Spinal cord (tissue), 9 donors: ENCODE measurements at regions not wholly inside any gene's neighbourhood (a gene's known extent, or its start where the extent isn't known, plus 50 kb on each side); places are given as distances from the start of the nearest gene placed in this dataset.

ENCODE experiments used
- DNase-seq, 6 donors: peaks; one replicate each; pipeline versions ENCODE4 v3.0.0 to v3.0.0-alpha.2; 2013 to 2015; ENCODE audit warnings: low spot score in 6 of 6, low read depth in 4 of 6
- H3K27ac ChIP-seq: one replicate; pipeline ENCODE4 v1.5.1; 2013; ENCODE audit warnings: low read depth, low read length, control low read depth
- H3K27me3 ChIP-seq: one replicate; pipeline ENCODE4 v1.6.1; 2013; ENCODE audit warnings: low read length; ENCODE audit not compliant: control insufficient read depth, insufficient read depth
- H3K36me3 ChIP-seq: one replicate; pipeline ENCODE4 v1.6.1; 2013; ENCODE audit warnings: low read length; ENCODE audit not compliant: control insufficient read depth, insufficient read depth
- H3K4me1 ChIP-seq: one replicate; pipeline ENCODE4 v1.6.1; 2013; ENCODE audit warnings: low read length; ENCODE audit not compliant: control insufficient read depth, insufficient read depth
- H3K4me3 ChIP-seq: one replicate; pipeline ENCODE4 v1.5.1; 2013; ENCODE audit warnings: low read depth, low read length, control low read depth
- H3K9me3 ChIP-seq: one replicate; pipeline ENCODE4 v1.6.1; 2013; ENCODE audit warnings: low read length; ENCODE audit not compliant: control insufficient read depth, insufficient read depth
- WGBS: methylation state at CpG from one replicate; pipeline ENCODE4 v1.1.5; 2013; ENCODE audit warnings: missing lambda C conversion rate; ENCODE audit not compliant: insufficient coverage; 5-methylcytosine and 5-hydroxymethylcytosine counted together
- donor health status: healthy.

DNA sequence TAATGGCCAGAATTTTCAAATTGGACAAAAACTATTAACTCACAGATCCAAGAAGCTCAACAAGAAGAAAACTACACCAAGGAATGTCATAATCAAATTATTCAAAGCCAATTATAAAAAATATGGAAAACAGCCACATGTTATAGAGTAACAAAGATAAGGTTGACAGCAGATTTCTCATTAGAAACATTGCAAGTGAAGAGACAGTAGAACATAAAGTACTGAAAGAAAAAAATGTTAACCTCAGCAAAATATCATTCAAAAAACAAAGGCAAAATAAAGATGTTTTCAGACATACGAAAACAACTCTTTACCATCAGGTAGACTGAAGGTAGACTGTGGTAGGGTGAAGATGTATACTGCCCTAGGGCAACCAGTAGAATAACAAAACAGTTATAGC lies 83.4 kb downstream of the KCNRG start:
- no peak for DNase-seq
- H3K4me1 ChIP-seq: no peaks in the 10 kb centered on the region
- no peak overlapping the region for H3K4me3 ChIP-seq
- no peak overlapping the region for H3K27ac ChIP-seq
- no peaks in the 10 kb centered on the region for H3K27me3 ChIP-seq
- peaks cover 3% of the 10 kb centered on the region for H3K9me3 ChIP-seq
- WGBS: no CpG with 5 or more reads among the region's 1 CpG
- H3K36me3 ChIP-seq: no peaks in the 10 kb centered on the region

DNA sequence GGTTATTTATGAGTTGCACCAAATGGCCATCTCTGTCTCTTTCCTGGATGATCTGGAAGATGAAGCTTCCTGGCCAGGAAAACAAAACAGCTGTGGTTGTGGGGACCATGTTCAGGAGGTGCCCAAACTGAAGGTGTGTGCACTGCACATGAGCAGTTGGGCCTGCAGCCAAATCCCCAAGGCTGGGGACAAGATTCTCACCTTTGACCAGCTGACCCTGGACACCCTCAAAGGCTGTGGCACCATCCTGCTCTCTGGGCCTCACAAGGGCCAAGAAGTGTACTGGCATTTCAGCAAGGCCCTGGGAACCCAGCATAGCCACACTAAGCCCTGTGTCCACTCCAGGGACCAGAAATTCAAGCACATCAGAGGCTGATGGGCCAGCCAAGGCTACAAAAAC lies 84.2 kb downstream of the KCNRG start:
- H3K9me3 ChIP-seq: peaks cover 3% of the 10 kb centered on the region
- H3K36me3 ChIP-seq: no peaks in the 10 kb centered on the region
- H3K27ac ChIP-seq: no peak overlapping the region
- H3K4me3 ChIP-seq: no peak overlapping the region
- DNase-seq: no peak
- no peaks in the 10 kb centered on the region for H3K27me3 ChIP-seq
- no peaks in the 10 kb centered on the region for H3K4me1 ChIP-seq

DNA sequence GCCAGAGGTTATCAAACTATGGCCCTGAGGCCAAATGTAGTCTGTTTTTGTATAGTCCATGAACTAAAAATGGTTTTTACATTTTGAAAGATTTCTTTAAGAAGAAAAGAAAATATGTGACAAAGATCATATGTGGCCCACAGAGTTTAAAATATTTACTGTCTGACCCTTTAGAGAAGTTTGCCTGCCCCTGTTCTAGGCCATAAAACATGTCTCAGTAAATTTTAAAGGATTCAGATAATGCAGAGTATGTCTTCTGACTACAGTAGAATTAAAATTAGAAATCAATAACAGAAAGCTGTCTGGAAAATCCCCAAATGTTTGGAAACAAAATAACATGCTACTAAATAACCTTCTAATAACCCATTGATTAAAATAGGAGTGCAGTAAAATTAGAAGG lies 86.3 kb downstream of the KCNRG start:
- Histone ChIP-seq H3K36me3 (no peaks in the 10 kb centered on the region), H3K9me3 (peaks cover 3% of the 10 kb centered on the region), H3K27me3 (no peaks in the 10 kb centered on the region), H3K4me1 (no peaks in the 10 kb centered on the region), H3K4me3 (no peak overlapping the region), H3K27ac (no peak overlapping the region)
- DNase-seq: no peak

DNA sequence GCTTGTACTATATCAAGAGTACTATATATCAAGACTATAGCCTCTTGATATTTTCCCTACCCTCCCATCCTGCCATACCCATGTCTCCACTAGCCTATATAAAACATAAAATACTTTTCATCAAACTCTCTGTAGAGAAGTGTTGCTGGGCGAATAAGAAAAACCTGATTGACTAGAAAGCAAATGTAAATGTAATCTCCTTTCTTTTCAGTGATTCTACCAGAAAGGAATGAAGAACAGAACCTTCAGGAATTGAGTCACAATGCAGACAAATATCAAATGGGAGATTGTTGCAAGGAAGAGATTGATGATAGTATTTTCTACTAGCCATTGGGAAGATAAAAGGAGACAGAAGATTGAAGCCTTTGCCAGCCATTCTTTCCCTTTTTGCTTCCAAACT lies 89.2 kb downstream of the KCNRG start:
- no peak overlapping the region for H3K4me3 ChIP-seq
- H3K4me1 ChIP-seq: no peaks in the 10 kb centered on the region
- no peaks in the 10 kb centered on the region for H3K36me3 ChIP-seq
- H3K27ac ChIP-seq: no peak overlapping the region
- no peaks in the 10 kb centered on the region for H3K27me3 ChIP-seq
- no peaks in the 10 kb centered on the region for H3K9me3 ChIP-seq
- no CpG with 5 or more reads among the region's 1 CpG for WGBS
- DNase-seq: no peak

DNA sequence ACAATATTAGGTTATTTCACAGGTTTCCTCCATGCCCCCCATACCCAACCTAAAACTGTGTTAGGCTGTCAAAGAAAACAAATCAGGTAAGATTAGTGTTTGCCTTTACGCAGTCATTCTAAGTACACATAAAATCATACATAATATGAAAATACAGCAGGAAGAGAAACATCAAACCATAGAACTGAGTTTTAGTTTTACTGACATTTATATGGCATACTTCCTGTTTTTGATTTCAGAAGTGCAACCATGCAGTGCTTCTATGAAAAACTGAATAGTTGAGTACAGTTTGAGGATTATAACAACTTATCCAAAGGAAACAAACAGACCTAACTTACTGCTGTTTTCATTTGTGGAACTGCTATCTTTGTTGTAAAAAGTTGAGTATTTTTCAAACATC lies 91.3 kb downstream of the KCNRG start:
- Histone ChIP-seq H3K36me3 (no peaks in the 10 kb centered on the region), H3K4me3 (no peak overlapping the region), H3K27ac (no peak overlapping the region), H3K4me1 (no peaks in the 10 kb centered on the region), H3K9me3 (no peaks in the 10 kb centered on the region), H3K27me3 (no peaks in the 10 kb centered on the region)
- no CpG with 5 or more reads among the region's 1 CpG for WGBS
- no peak for DNase-seq

DNA sequence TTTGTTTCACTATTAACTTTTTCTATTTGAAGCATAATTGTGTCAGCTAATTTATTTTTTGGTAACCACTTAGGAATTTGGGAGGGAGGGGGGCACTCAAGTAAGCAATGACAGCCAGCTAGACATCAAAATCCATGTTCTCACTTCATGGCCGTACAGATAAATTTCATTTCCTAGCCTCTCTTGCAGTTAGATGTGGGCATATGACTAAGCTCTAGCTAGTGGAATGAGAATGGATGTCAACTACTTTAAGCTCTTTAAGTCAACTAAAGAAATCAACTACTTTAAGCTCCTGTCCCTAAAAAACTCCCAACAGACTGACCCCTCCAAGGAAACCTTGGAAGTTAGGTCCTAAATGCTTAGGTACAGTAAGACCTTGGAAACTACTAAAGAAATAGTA lies 92.0 kb downstream of the KCNRG start:
- no peaks in the 10 kb centered on the region for H3K9me3 ChIP-seq
- no CpG with 5 or more reads among the region's 1 CpG for WGBS
- H3K36me3 ChIP-seq: no peaks in the 10 kb centered on the region
- H3K27ac ChIP-seq: no peak overlapping the region
- DNase-seq: no peak
- H3K4me3 ChIP-seq: no peak overlapping the region
- H3K4me1 ChIP-seq: no peaks in the 10 kb centered on the region
- no peaks in the 10 kb centered on the region for H3K27me3 ChIP-seq

DNA sequence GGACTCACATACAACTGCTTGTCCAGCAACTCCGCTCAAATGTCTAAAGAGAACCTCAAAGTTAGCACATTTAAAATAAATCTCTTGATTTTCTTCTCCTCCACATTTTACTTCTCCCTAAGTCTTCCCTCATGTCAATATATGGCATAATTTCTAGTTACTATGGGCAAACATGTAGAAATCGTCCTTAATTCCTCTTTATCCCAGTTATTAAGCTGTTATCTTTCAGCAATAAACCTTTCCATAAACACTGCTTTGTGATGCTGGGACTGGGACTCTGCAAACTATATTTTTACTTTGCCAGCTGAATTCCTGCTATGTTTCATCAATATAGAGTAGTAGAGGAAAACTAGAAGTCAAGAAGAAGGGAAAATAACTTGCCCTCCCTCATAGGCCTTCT lies 99.7 kb downstream of the KCNRG start:
- no peak overlapping the region for H3K4me3 ChIP-seq
- H3K9me3 ChIP-seq: no peaks in the 10 kb centered on the region
- no peaks in the 10 kb centered on the region for H3K27me3 ChIP-seq
- no peaks in the 10 kb centered on the region for H3K4me1 ChIP-seq
- no peaks in the 10 kb centered on the region for H3K36me3 ChIP-seq
- DNase-seq: no peak
- no peak overlapping the region for H3K27ac ChIP-seq
- WGBS: no CpG with 5 or more reads among the region's 2 CpGs

DNA sequence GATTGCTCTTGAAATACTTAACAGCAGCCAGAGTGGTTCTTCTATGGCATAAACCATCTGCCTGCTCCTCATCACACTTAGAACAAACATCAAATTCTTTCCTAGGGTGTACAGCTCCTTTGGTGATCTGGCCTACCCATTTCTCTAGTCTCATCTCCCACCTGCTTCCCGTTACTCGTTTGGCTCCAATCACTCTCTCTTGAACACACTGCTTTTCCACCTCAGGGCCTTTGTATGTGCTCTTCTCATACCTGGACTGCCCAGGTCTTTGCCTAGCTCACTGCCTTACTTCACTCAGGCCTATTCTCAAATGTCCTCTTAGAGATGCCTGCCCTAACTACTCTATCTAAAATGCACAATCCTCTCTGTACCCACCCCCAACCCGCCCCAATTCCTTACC lies 100.5 kb downstream of the KCNRG start:
- no peak overlapping the region for H3K27ac ChIP-seq
- H3K4me3 ChIP-seq: no peak overlapping the region
- DNase-seq: no peak
- no peaks in the 10 kb centered on the region for H3K9me3 ChIP-seq
- WGBS: 98% methylated on average over 2 of the region's 3 CpGs
- no peaks in the 10 kb centered on the region for H3K27me3 ChIP-seq
- no peaks in the 10 kb centered on the region for H3K36me3 ChIP-seq
- no peaks in the 10 kb centered on the region for H3K4me1 ChIP-seq

DNA sequence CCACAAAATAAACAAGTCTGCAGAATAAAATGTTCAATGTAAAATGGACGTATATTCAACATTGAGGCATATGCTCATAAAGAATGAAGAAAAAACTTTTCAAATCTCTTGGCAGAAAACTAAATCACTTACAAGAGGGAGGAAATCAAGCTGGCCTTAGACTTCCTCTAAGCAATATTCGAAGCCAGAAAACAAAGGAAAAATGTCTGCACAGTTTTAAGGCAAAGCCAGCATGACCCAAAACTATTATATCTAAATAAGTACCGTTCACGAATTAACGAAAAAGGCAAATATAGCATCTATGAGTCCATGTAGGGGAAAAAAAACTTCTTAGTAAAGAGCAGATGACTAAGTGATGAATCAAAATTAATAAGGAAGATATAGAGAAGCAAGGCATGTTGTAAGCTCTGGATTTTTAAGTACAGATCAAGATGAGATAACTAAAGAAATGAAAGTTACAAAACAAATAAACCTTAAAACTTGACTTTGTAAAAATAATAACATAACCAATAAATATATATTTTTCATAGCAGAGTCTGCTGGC lies 101.3 kb downstream of the KCNRG start:
- H3K36me3 ChIP-seq: no peaks in the 10 kb centered on the region
- no peak overlapping the region for H3K4me3 ChIP-seq
- no peaks in the 10 kb centered on the region for H3K9me3 ChIP-seq
- no peak overlapping the region for H3K27ac ChIP-seq
- no CpG with 5 or more reads among the region's 5 CpGs for WGBS
- H3K4me1 ChIP-seq: no peaks in the 10 kb centered on the region
- DNase-seq: no peak
- no peaks in the 10 kb centered on the region for H3K27me3 ChIP-seq

DNA sequence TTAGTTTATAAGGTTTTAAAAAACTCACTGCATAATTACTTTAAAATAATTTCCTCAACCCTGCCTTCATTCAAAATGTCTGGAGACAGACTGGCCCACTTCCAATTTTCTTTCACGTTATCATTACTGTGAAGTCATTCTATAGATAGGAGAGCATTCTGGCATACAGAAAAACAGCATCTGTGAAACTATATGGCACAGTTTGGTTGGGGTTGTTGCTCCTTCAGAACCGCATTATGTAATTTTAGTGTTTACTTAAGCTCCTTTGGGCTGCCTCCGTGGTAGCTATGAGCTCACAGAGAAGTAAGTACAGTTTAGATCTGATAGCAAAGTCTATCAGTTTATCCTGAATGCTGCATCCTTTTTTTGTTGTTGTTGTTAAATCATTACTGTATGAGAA lies 104.3 kb downstream of the KCNRG start:
- WGBS: 100% methylated on average over 1 of the region's 3 CpGs
- no peaks in the 10 kb centered on the region for H3K36me3 ChIP-seq
- H3K4me3 ChIP-seq: no peak overlapping the region
- no peaks in the 10 kb centered on the region for H3K9me3 ChIP-seq
- no peak overlapping the region for H3K27ac ChIP-seq
- H3K4me1 ChIP-seq: no peaks in the 10 kb centered on the region
- H3K27me3 ChIP-seq: no peaks in the 10 kb centered on the region
- DNase-seq: peak in 1 of 6 donors; percentile 65
